Activated CD4-positive, alpha-beta memory T cell treated with anti-CD3 and anti-CD28 coated beads for 36 hours (primary cell): ENCODE measurements at regions not wholly inside any gene's neighbourhood (a gene's known extent, or its start where the extent isn't known, plus 50 kb on each side); places are given as distances from the start of the nearest gene placed in this dataset.

Experiments
- CTCF ChIA-PET: fragments of 350-600 bp; sonication (Branson Sonifier 250); formaldehyde crosslinking; loops from one replicate; lab custom pipeline; 2021; ENCODE audit warnings: antibody characterized with exemption, inconsistent platforms; lab: Charles Lee
- POLR2A ChIA-PET: fragments of 350-600 bp; sonication (Branson Sonifier 250); formaldehyde crosslinking; loops from one replicate; lab custom pipeline; 2021; ENCODE audit warnings: antibody characterized with exemption; lab: Charles Lee
- DNase-seq: peaks from one replicate; pipeline ENCODE4 v3.0.0-alpha.2; 2020
- H3K27ac Mint-ChIP-seq: one replicate; pipeline ENCODE4 v1.8.0; 2021; ENCODE audit warnings: mixed read lengths
- H3K27me3 Mint-ChIP-seq: one replicate; pipeline ENCODE4 v1.8.0; 2021; ENCODE audit warnings: mixed read lengths
- H3K36me3 Mint-ChIP-seq: one replicate; pipeline ENCODE4 v1.8.0; 2021; ENCODE audit warnings: mixed read lengths
- H3K4me1 Mint-ChIP-seq: one replicate; pipeline ENCODE4 v1.8.0; 2021; ENCODE audit warnings: low read depth, mixed read lengths
- H3K4me3 Mint-ChIP-seq: one replicate; pipeline ENCODE4 v1.8.0; 2021; ENCODE audit warnings: mild to moderate bottlenecking, mixed read lengths
- H3K9me3 Mint-ChIP-seq: one replicate; pipeline ENCODE4 v1.8.0; 2021; ENCODE audit warnings: mixed read lengths
- intact Hi-C: fragments of 100-400 bp; cut with micrococcal nuclease; formaldehyde crosslinking; loops from one replicate; pipeline ENCODE4 v1.15.1; 2023

DNA sequence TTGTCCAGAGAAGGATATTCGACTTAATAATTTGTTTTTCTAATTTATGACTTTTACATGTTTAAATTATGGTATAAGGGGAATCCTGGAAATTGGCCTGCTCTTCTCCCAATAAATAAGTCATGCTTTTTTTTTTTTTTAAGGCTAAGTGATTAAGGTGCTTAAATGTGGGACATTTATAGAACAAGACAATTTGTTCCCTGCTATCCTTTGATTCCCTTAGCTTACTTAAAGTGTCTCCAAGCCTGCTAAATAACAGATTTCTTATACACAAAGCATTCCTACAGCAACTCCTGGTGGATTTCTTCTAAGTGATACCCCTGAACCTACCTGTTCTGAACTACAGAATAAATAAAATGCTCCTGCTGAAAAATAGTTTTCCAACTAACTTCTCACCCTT lies 233.0 kb upstream of the UGT8 start:
- intact Hi-C loops, result no loop called here
- Mint-ChIP-seq H3K4me3 (no peak overlapping the region), H3K9me3 (no peaks in the 10 kb centered on the region)

GRCh38 chr4:114366368-114366767 lies 232.2 kb upstream of the UGT8 start:
- Mint-ChIP-seq H3K4me3 (no peak overlapping the region), H3K4me1 (no peaks in the 10 kb centered on the region), H3K27ac (no peak overlapping the region), H3K36me3 (no peaks in the 10 kb centered on the region), H3K9me3 (no peaks in the 10 kb centered on the region), H3K27me3 (no peaks in the 10 kb centered on the region)
- DNase-seq, result no peak
- intact Hi-C loops, result no loop called here
- POLR2A ChIA-PET, result no interaction called here
- CTCF ChIA-PET, result no interaction called here

More for the DNA sequence above, 233.0 kb upstream of the UGT8 start:
- ChIA-PET POLR2A (no interaction called here), CTCF (no interaction called here)
- Mint-ChIP-seq H3K27me3 (no peaks in the 10 kb centered on the region), H3K4me1 (no peaks in the 10 kb centered on the region), H3K36me3 (no peaks in the 10 kb centered on the region), H3K27ac (no peak overlapping the region)
- DNase-seq, result no peak

GRCh38 chr4:114368751-114369150 lies 229.9 kb upstream of the UGT8 start:
- intact Hi-C loops, result no loop called here
- Mint-ChIP-seq H3K4me1 (no peaks in the 10 kb centered on the region), H3K9me3 (no peaks in the 10 kb centered on the region), H3K4me3 (no peak overlapping the region), H3K27me3 (no peaks in the 10 kb centered on the region), H3K36me3 (no peaks in the 10 kb centered on the region), H3K27ac (no peak overlapping the region)
- POLR2A ChIA-PET, result no interaction called here
- DNase-seq, result no peak
- CTCF ChIA-PET, result no interaction called here

DNA sequence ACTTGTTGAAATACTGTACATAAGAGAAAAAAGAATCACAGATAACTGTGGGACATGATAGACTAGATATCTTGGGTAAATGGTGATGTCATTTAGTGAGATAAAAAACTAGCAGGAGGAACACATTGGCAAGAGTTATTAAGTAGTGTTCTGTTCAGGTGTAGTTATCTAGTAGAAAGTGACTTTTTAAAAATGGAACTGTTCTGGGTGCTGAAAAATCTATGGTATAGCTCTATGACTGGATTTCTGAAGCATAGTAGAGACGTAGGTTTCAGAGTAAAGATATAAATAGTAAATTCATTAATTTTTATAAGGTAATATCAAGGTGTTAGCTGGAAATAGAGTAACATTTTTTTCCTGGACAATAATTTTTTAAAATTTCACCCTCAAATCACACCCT lies 225.1 kb upstream of the UGT8 start:
- intact Hi-C loops, result no loop called here
- Mint-ChIP-seq H3K4me3 (no peak overlapping the region), H3K27ac (no peak overlapping the region), H3K9me3 (no peaks in the 10 kb centered on the region), H3K27me3 (peaks cover 10% of the 10 kb centered on the region), H3K4me1 (no peaks in the 10 kb centered on the region), H3K36me3 (no peaks in the 10 kb centered on the region)
- ChIA-PET POLR2A (no interaction called here), CTCF (no interaction called here)
- no peak for DNase-seq

DNA sequence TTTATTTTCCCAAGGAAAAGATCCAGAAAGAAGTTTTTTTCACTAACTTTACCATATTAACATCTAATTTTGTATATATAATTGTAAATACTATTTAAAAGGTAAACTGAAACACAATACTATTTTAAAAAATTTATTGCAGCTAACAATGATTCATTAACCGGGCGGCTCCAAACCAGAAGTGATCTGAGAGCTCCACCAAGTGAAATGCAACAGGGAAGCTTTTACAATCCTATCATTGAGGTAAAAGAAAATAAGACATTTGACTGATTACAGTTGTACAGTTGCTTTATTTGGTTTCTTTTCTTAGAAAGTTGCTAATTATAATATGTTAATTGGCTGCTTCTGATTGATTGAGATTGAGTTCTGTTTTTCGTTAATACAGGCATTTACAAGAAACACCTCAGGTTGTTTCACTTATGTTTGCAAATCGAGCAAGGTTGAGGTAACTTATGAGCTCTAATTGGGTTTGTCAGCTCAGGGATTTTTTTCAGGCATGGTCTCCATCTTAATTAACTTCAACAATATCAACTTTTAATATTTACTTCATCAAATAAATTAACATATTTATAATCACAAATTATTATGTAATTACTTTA lies 220.2 kb upstream of the UGT8 start:
- no peaks in the 10 kb centered on the region for H3K9me3 Mint-ChIP-seq
- DNase-seq, result no peak
- peaks cover 11% of the 10 kb centered on the region for H3K27me3 Mint-ChIP-seq
- ChIA-PET POLR2A (no interaction called here), CTCF (interaction anchor here (1.1 kb wide), 2 partner anchors 9 to 14 kb away, joined by 3 to 7 read pairs; no protein-coding TSS in a partner anchor)
- H3K4me3 Mint-ChIP-seq, result no peak overlapping the region
- no peaks in the 10 kb centered on the region for H3K4me1 Mint-ChIP-seq
- intact Hi-C loops, result no loop called here
- no peak overlapping the region for H3K27ac Mint-ChIP-seq
- H3K36me3 Mint-ChIP-seq, result no peaks in the 10 kb centered on the region

GRCh38 chr4:114383067-114383466 lies 215.5 kb upstream of the UGT8 start:
- H3K36me3 Mint-ChIP-seq, result no peaks in the 10 kb centered on the region
- ChIA-PET CTCF (interaction anchor here (1.0 kb wide), 1 partner anchor 10 kb away, joined by 4 read pairs; no protein-coding TSS in a partner anchor), POLR2A (no interaction called here)
- H3K27ac Mint-ChIP-seq, result no peak overlapping the region
- H3K4me1 Mint-ChIP-seq, result no peaks in the 10 kb centered on the region
- intact Hi-C loops, result loop anchor here (5.0 kb wide), 1 partner anchor 431 kb away; no protein-coding TSS in a partner anchor
- H3K9me3 Mint-ChIP-seq, result no peaks in the 10 kb centered on the region
- no peak overlapping the region for H3K4me3 Mint-ChIP-seq
- peaks cover 4% of the 10 kb centered on the region for H3K27me3 Mint-ChIP-seq
- DNase-seq, result no peak

DNA sequence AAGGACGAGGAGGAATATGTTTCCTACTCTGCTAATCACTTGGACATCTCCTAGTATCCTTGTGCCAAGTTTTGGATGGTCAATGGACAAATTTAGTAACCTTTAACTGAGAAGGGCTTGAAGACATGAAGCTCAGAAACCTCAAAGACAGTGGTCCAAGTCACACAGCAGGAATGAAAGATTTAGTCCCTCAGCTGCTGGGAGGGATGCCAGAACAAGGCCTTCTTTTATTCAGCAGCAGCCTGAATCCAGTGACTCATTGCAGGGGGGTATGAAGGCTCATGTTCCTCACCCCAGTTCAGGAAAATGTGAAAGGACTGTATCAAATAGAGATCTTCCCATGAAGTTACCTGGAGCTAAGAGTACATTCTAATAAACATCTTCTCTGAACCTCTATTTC lies 214.9 kb upstream of the UGT8 start:
- Mint-ChIP-seq H3K27me3 (peaks cover 3% of the 10 kb centered on the region), H3K4me1 (no peaks in the 10 kb centered on the region)

DNA sequence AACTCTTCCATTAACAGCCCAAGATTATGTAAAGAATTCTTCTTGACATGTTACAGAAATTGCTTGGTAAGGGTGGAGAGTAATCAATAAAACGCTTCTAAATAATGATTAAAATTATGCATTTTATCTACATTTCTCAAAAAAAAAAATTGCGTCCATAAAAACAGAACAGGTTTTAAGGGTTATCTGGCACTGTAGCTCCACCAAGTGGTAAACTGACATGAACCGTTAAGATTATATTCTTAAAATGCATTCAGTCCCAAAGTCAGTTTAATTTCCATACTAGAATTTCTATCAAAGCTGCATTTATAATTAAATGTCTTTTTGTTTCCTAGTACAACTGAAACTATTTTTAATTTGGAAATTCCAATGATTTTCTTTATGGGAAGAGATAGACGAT lies 214.0 kb upstream of the UGT8 start:
- intact Hi-C loops, result loop anchor here (1.0 to 5.0 kb wide), 3 partner anchors 432 to 1106 kb away; no protein-coding TSS in a partner anchor
- Mint-ChIP-seq H3K9me3 (no peaks in the 10 kb centered on the region), H3K36me3 (no peaks in the 10 kb centered on the region), H3K4me1 (no peaks in the 10 kb centered on the region), H3K4me3 (no peak overlapping the region), H3K27ac (no peak overlapping the region), H3K27me3 (peaks cover 7% of the 10 kb centered on the region)
- no peak for DNase-seq
- CTCF ChIA-PET, result interaction anchor here (0.6 to 1.7 kb wide), 13 partner anchors 9 to 1754 kb away, joined by 3 to 6 read pairs (median 3); no protein-coding TSS in a partner anchor
- POLR2A ChIA-PET, result no interaction called here

More for the DNA sequence above, 214.9 kb upstream of the UGT8 start:
- ChIA-PET CTCF (interaction anchor here (0.9 to 1.7 kb wide), 3 partner anchors 10 to 1025 kb away, joined by 3 to 6 read pairs (median 4); no protein-coding TSS in a partner anchor), POLR2A (no interaction called here)
- Mint-ChIP-seq H3K9me3 (no peaks in the 10 kb centered on the region), H3K4me3 (no peak overlapping the region), H3K27ac (no peak overlapping the region), H3K36me3 (no peaks in the 10 kb centered on the region)
- intact Hi-C loops, result loop anchor here (1.0 to 5.0 kb wide), 3 partner anchors 431 to 1105 kb away; no protein-coding TSS in a partner anchor
- no peak for DNase-seq

DNA sequence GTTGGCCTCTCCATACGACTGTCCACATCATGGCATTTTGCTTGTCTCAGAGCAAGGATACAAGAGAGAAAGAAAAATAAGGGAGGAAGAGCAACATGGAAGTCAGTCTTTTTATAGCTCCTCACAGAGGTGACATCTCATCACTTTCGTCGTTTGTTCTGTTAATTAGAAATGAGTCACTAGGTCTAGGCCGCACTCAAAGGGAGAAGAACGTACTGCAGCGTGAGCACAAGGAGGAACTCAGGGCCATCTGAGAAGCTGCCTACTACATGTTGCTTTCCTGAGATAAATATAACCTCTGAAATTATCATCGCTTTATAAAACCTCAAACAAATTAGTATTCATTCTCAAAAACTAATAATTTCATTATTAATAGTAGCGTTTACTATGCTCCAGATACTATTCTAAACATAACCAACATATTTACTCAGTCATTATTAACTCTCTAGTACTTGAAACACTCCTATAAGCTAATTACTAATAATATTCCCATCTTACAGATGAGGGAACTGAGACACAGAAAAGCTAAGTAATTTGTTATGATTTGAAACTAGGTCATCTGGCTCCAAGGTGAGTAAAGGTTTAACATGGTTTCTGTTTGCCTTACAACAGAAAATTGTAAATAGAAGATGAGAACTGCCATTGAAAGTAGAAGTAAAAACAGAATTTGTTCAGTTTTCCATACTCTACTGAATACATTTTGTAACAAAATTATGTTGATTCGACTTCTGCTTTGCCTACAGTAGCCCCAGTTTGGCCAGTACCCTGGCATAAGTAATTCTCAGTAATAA lies 213.2 kb upstream of the UGT8 start:
- Mint-ChIP-seq H3K4me1 (no peaks in the 10 kb centered on the region), H3K9me3 (no peaks in the 10 kb centered on the region), H3K36me3 (no peaks in the 10 kb centered on the region), H3K27me3 (peaks cover 6% of the 10 kb centered on the region), H3K27ac (no peak overlapping the region), H3K4me3 (no peak overlapping the region)
- DNase-seq, result no peak
- ChIA-PET CTCF (interaction anchor here (0.6 to 1.7 kb wide), 13 partner anchors 8 to 1754 kb away, joined by 3 to 6 read pairs (median 3); no protein-coding TSS in a partner anchor), POLR2A (no interaction called here)
- intact Hi-C loops, result loop anchor here (2.0 kb wide), 1 partner anchor 991 kb away; no protein-coding TSS in a partner anchor

GRCh38 chr4:114386637-114387233 lies 211.9 kb upstream of the UGT8 start:
- H3K27ac Mint-ChIP-seq, result no peak overlapping the region
- H3K9me3 Mint-ChIP-seq, result no peaks in the 10 kb centered on the region
- CTCF ChIA-PET, result interaction anchor here (1.4 kb wide), 1 partner anchor 267 kb away, joined by 4 read pairs; no protein-coding TSS in a partner anchor
- intact Hi-C loops, result loop anchor here (1.0 kb wide), 2 partner anchors 273 to 309 kb away; no protein-coding TSS in a partner anchor
- H3K36me3 Mint-ChIP-seq, result no peaks in the 10 kb centered on the region
- POLR2A ChIA-PET, result no interaction called here
- H3K4me3 Mint-ChIP-seq, result no peak overlapping the region
- peaks cover 10% of the 10 kb centered on the region for H3K27me3 Mint-ChIP-seq
- H3K4me1 Mint-ChIP-seq, result no peaks in the 10 kb centered on the region
- DNase-seq, result no peak

DNA sequence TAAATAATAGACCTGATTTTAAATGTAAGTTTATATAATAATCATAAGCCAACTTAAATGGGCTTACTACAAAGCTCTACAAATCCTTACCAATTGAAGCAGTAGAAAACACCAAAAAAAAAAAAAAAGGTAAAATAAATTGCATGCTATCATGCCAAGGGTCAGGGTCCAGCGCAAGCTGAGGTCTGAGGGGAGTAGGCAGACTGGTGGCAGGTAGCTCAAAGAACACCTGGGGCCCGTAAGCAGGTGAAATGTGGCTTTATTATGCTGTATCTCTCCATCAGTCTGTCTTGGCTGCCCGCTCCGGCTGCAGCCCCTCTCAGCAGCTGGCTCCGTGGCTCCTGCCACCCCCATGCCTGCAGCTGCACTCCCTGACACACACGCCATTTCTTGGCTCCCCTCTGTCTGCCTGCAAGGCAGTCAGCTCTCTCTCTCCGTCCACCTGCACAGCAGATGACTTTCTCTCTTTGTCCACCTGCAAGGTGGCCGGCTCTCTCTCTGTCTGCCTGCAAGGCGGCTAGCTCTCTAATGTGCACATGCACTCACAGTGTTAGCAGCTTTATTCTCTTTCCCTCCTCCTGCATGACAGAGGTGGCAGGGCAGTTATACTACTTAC lies 209.4 kb upstream of the UGT8 start:
- Mint-ChIP-seq H3K27ac (no peak overlapping the region), H3K4me1 (peaks cover 2% of the 10 kb centered on the region), H3K4me3 (no peak overlapping the region), H3K36me3 (no peaks in the 10 kb centered on the region), H3K9me3 (no peaks in the 10 kb centered on the region), H3K27me3 (peaks cover 10% of the 10 kb centered on the region)
- ChIA-PET CTCF (interaction anchor here (0.6 to 1.8 kb wide), 3 partner anchors 12 to 1624 kb away, joined by 3 to 5 read pairs (median 3); no protein-coding TSS in a partner anchor), POLR2A (no interaction called here)
- no peak for DNase-seq
- intact Hi-C loops, result no loop called here
